CD4-positive, alpha-beta T cell (primary cell): ENCODE measurements at regions not wholly inside any gene's neighbourhood (a gene's known extent, or its start where the extent isn't known, plus 50 kb on each side); places are given as distances from the start of the nearest gene placed in this dataset.

Source experiments
- ATAC-seq: fragments of 200-7000 bp; cut with Tn5 transposase; one replicate; pipeline ENCODE4 v1.10.0; 2022; ENCODE audit warnings: mild to moderate bottlenecking; ENCODE audit not compliant: poor library complexity
- CTCF ChIA-PET: fragments of 350-600 bp; sonication (Branson Sonifier 250); formaldehyde crosslinking; loops from one replicate; lab custom pipeline; 2021; ENCODE audit warnings: antibody characterized with exemption, inconsistent platforms; lab: Charles Lee
- POLR2A ChIA-PET: fragments of 350-600 bp; sonication (Branson Sonifier 250); formaldehyde crosslinking; loops from one replicate; lab custom pipeline; 2021; ENCODE audit warnings: antibody characterized with exemption, inconsistent platforms; lab: Charles Lee
- DNase-seq, 14 experiments: peaks; one replicate each; pipeline ENCODE4 v3.0.0-alpha.2; 2013 to 2020; ENCODE audit warnings: mixed read lengths in 2 of 14
- H3K27ac ChIP-seq, 2 donors: one replicate each; pipeline versions ENCODE4 v1.5.1 to v1.7.0; 2013; ENCODE audit warnings: low read length in 2 of 2, low read depth in 1 of 2, mild to moderate bottlenecking in 1 of 2
- H3K27me3 ChIP-seq, 2 experiments: 1 replicate in 1 of 2; 2 replicates in 1 of 2; pipeline versions ENCODE4 v1.6.1 to v1.7.0; 2013; ENCODE audit warnings: low read length in 2 of 2, control low read depth in 1 of 2, mild to moderate bottlenecking in 1 of 2, moderate library complexity in 1 of 2; ENCODE audit not compliant: insufficient read depth in 2 of 2, control insufficient read depth in 1 of 2
- H3K36me3 ChIP-seq: one replicate; pipeline ENCODE4 v1.6.1; 2013; ENCODE audit warnings: low read length, control low read depth; ENCODE audit not compliant: insufficient read depth
- H3K4me1 ChIP-seq: one replicate; pipeline ENCODE4 v1.6.1; 2013; ENCODE audit warnings: low read length, control low read depth; ENCODE audit not compliant: insufficient read depth
- H3K4me3 ChIP-seq: one replicate; pipeline ENCODE4 v1.5.1; 2013; ENCODE audit warnings: mild to moderate bottlenecking, low read length, moderate library complexity
- H3K9me3 ChIP-seq, 2 experiments: 1 replicate in 1 of 2; 2 replicates in 1 of 2; pipeline versions ENCODE4 v1.6.1 to v1.7.0; 2013; ENCODE audit warnings: low read length in 2 of 2, mild to moderate bottlenecking in 2 of 2, control low read depth in 1 of 2, moderate library complexity in 1 of 2; ENCODE audit not compliant: control insufficient read depth in 1 of 2, insufficient read depth in 1 of 2
- H3K27ac Mint-ChIP-seq: one replicate; pipeline ENCODE4 v1.8.0; 2020; ENCODE audit warnings: mixed read lengths
- H3K27me3 Mint-ChIP-seq: one replicate; pipeline ENCODE4 v1.8.0; 2021; ENCODE audit warnings: mixed read lengths
- H3K36me3 Mint-ChIP-seq: one replicate; pipeline ENCODE4 v1.8.0; 2021; ENCODE audit warnings: low read depth, mixed read lengths
- H3K4me1 Mint-ChIP-seq: one replicate; pipeline ENCODE4 v1.8.0; 2021; ENCODE audit warnings: low read depth, mixed read lengths
- H3K4me3 Mint-ChIP-seq: one replicate; pipeline ENCODE4 v1.8.0; 2020; ENCODE audit warnings: mild to moderate bottlenecking, mixed read lengths
- H3K9me3 Mint-ChIP-seq: one replicate; pipeline ENCODE4 v1.8.0; 2020; ENCODE audit warnings: mixed read lengths
- intact Hi-C, 2 experiments: fragments of 100-400 bp; cut with DNase I in 1 of 2; cut with micrococcal nuclease in 1 of 2; formaldehyde crosslinking; loops; one replicate each; pipeline versions ENCODE4 v1.15.1 to v1.9.0; 2023 to 2025; cut with DNase I, micrococcal nuclease
- TF ChIP-seq, protein P1 (sequence below): fragments of 200-600 bp; IDR thresholded peaks from one replicate; pipeline ENCODE4 v1.8.0; 2022; ENCODE audit warnings: antibody characterized with exemption, mild to moderate bottlenecking

- no peak overlapping the region for H3K27ac ChIP-seq
- H3K4me1 Mint-ChIP-seq, result no peaks in the 10 kb centered on the region
- H3K4me3 ChIP-seq, result no peak overlapping the region
- POLR2A ChIA-PET, result no interaction called here
- no peaks in the 10 kb centered on the region for H3K9me3 Mint-ChIP-seq
- CTCF ChIA-PET, result no interaction called here
- H3K27ac Mint-ChIP-seq, result no peak overlapping the region
- H3K27me3 Mint-ChIP-seq, result peaks cover 7% of the 10 kb centered on the region
- no peaks in the 10 kb centered on the region for H3K4me1 ChIP-seq
- no peak for ATAC-seq
- intact Hi-C loops, result no loop called here
- DNase-seq, result no peak
- TF ChIP-seq, protein P1, sequence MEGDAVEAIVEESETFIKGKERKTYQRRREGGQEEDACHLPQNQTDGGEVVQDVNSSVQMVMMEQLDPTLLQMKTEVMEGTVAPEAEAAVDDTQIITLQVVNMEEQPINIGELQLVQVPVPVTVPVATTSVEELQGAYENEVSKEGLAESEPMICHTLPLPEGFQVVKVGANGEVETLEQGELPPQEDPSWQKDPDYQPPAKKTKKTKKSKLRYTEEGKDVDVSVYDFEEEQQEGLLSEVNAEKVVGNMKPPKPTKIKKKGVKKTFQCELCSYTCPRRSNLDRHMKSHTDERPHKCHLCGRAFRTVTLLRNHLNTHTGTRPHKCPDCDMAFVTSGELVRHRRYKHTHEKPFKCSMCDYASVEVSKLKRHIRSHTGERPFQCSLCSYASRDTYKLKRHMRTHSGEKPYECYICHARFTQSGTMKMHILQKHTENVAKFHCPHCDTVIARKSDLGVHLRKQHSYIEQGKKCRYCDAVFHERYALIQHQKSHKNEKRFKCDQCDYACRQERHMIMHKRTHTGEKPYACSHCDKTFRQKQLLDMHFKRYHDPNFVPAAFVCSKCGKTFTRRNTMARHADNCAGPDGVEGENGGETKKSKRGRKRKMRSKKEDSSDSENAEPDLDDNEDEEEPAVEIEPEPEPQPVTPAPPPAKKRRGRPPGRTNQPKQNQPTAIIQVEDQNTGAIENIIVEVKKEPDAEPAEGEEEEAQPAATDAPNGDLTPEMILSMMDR, result no peak
- H3K36me3 Mint-ChIP-seq, result no peaks in the 10 kb centered on the region
- no peak overlapping the region for H3K4me3 Mint-ChIP-seq
- no peaks in the 10 kb centered on the region for H3K27me3 ChIP-seq
- no peaks in the 10 kb centered on the region for H3K36me3 ChIP-seq
- peaks cover 0 to 6% of the 10 kb centered on the region in 2 experiments for H3K9me3 ChIP-seq
Observed at GRCh38 chr13:78876915-78877549, 218.1 kb upstream of the OBI1 start.

DNA sequence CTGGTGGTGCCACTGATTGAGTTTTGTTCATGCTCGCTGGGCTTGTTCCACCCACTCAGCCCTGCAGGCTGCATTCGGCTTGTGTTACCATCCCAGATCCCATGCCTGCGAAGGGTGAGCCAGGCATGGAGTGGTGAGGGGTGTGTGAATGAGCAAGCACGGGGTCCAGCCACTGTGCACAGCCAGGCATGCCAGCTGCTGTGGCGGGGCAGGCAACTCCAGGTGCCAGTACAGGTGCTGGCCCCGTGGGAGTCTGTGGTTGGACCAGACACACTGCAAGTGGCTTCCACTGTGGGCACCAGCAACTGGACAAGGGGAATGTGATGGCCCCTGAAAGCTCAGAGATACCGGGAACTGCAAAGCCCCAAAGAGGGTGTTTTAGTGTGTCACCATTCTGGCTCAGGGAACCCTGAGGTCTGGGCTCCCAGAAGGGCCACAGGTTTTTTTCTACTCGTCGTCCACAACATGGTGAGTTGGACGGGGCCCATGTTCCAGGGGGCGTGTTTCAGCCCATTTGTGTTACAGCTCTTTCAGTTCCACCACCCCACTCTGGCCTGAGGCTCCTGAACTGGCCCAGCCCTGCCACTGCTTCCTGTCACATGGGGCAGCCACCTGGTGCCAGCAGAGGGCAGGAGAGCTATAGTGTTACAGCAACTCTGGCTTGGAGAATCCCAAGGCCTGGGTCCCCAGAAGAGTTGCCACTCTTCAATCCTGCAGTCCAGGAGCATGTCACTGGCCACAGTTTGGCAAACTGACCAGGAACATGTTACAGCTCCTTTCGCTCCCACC lies 217.0 kb upstream of the OBI1 start:
- Histone ChIP-seq H3K9me3 (peaks cover 0 to 6% of the 10 kb centered on the region in 2 experiments), H3K27me3 (no peaks in the 10 kb centered on the region), H3K27ac (no peak overlapping the region), H3K36me3 (no peaks in the 10 kb centered on the region), H3K4me1 (no peaks in the 10 kb centered on the region), H3K4me3 (no peak overlapping the region)
- intact Hi-C loops, result no loop called here
- CTCF ChIA-PET, result no interaction called here
- ATAC-seq (no peak), DNase-seq (no peak)
- no peak overlapping the region for H3K4me3 Mint-ChIP-seq
- H3K9me3 Mint-ChIP-seq, result no peaks in the 10 kb centered on the region
- no peaks in the 10 kb centered on the region for H3K36me3 Mint-ChIP-seq
- H3K27ac Mint-ChIP-seq, result no peak overlapping the region
- H3K4me1 Mint-ChIP-seq, result no peaks in the 10 kb centered on the region
- TF ChIP-seq, protein P1, result no peak
- peaks cover 7% of the 10 kb centered on the region for H3K27me3 Mint-ChIP-seq
- POLR2A ChIA-PET, result no interaction called here

GRCh38 chr13:78868991-78869390 lies 210.0 kb upstream of the OBI1 start:
- ATAC-seq (no peak), DNase-seq (no peak)
- H3K27ac ChIP-seq, result no peak overlapping the region
- H3K4me3 ChIP-seq, result no peak overlapping the region
- TF ChIP-seq, protein P1, result no peak
- no peaks in the 10 kb centered on the region for H3K27me3 ChIP-seq
- H3K9me3 ChIP-seq, result peaks cover 0 to 6% of the 10 kb centered on the region in 2 experiments
- peaks cover 11% of the 10 kb centered on the region for H3K27me3 Mint-ChIP-seq
- intact Hi-C loops, result no loop called here
- no peaks in the 10 kb centered on the region for H3K9me3 Mint-ChIP-seq
- ChIA-PET CTCF (no interaction called here), POLR2A (no interaction called here)
- H3K36me3 Mint-ChIP-seq, result no peaks in the 10 kb centered on the region
- no peaks in the 10 kb centered on the region for H3K4me1 ChIP-seq
- H3K27ac Mint-ChIP-seq, result no peak overlapping the region
- H3K4me3 Mint-ChIP-seq, result no peak overlapping the region
- no peaks in the 10 kb centered on the region for H3K36me3 ChIP-seq
- H3K4me1 Mint-ChIP-seq, result no peaks in the 10 kb centered on the region
